T-helper 1 cell treated with Interleukin-12 subunit alpha and Interleukin-12 subunit beta and Interleukin-4 antibody, amounts not matched to agents 30 ng/mL and 1 ng/mL, for 36 hours (primary cell): ENCODE measurements at regions not wholly inside any gene's neighbourhood (a gene's known extent, or its start where the extent isn't known, plus 50 kb on each side); places are given as distances from the start of the nearest gene placed in this dataset.

Experiments
- intact Hi-C: fragments of 100-400 bp; cut with micrococcal nuclease; formaldehyde crosslinking; loops from one replicate; pipeline ENCODE4 v1.15.1; 2024

- intact Hi-C loops: no loop called here
Observed at GRCh38 chr1:232891656-232892317, 58.6 kb upstream of the NTPCR start.

- intact Hi-C loops: no loop called here
Observed at GRCh38 chr1:232893481-232894313, 56.7 kb upstream of the NTPCR start.

- intact Hi-C loops: no loop called here
Observed at GRCh38 chr1:232894436-232894835, 56.0 kb upstream of the NTPCR start.

- intact Hi-C loops: no loop called here
Observed at GRCh38 chr1:232897949-232898465, 52.4 kb upstream of the NTPCR start.

- intact Hi-C loops: no loop called here
Observed at GRCh38 chr1:232899268-232899667, 51.1 kb upstream of the NTPCR start.

- intact Hi-C loops: loop anchor here (5.0 kb wide), 1 partner anchor 93 kb away; the partner anchor contains the start of gene MAP10
Observed at GRCh38 chr1:232899839-232900238, 50.6 kb upstream of the NTPCR start.
